ENCODE measurements at regions not wholly inside any gene's neighbourhood (a gene's known extent, or its start where the extent isn't known, plus 50 kb on each side); places are given as distances from the start of the nearest gene placed in this dataset.
A peak's percentile ranks its signal among the peaks of the same experiment; 100 is the strongest.

DNA sequence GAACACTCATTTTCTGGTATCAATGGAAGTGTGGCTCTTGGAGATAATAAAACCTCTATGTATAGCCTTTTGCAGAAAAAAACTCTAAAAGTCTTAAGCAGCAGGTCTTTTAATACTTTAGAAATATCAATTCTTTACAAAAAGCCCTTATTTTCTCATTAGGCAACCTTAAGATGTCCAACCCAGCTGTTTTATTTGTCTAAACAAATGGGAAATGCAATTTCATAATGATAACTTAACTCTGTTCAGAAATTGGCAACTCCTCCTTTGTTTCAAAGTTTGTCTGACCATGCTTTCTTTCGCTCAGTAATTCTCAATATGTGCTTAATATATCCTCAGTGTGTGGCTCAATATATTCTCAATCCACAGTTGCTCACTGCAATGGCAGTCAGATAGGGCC is 196.5 kb upstream of the VEGFC start:
- H3K9ac ChIP-seq (ENCODE audit: low read depth in 1 of 3, low read length in 3 of 3) = no peak overlapping the region
- no peaks in the 10 kb centered on the region for H3K4me1 ChIP-seq (ENCODE audit: control insufficient read depth in 3 of 3, insufficient read depth in 3 of 3, low read length in 3 of 3)
- H3K36me3 ChIP-seq (ENCODE audit: control insufficient read depth in 3 of 3, insufficient read depth in 3 of 3, low read length in 3 of 3) = no peaks in the 10 kb centered on the region
- H3K27me3 ChIP-seq (ENCODE audit: control insufficient read depth in 3 of 3, insufficient read depth in 3 of 3, low read length in 3 of 3) = no peaks in the 10 kb centered on the region
- H3K9me3 ChIP-seq (ENCODE audit: control insufficient read depth in 3 of 3, low read length in 3 of 3) = no peaks in the 10 kb centered on the region
- H3K27ac ChIP-seq (ENCODE audit: low read depth, low read length) = no peak overlapping the region
- H3K4me3 ChIP-seq (ENCODE audit: low read length in 3 of 3) = no peak overlapping the region

DNA sequence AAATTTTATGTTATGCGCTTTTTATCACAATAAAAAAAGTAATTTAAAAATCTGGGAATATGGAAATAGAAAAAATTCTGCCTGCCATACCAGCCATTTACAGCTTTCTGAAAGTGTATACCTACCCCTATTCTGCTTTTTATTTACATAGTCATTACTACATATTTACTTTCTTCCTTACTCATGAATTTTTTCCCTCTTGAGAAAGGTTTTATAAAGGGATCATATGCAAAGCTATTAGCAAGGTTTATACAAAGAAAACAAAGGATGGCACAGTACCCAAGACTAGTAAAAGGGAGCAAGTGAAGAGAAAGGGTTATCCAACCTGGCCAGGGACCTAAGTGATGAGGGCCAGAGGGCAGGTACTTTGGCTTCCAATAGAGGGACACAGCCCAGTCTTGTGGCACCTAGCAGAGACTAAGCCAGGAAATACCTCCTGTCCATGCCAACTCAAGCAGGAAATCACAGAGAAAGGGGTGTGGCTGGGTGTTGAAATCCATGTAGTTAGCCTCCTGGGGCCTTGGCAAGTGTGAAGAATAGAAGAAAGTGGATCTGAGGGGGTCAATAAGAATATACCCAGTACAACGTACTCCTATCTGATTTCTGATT is 207.3 kb upstream of the VEGFC start:
- no peaks in the 10 kb centered on the region for H3K4me1 ChIP-seq (ENCODE audit: control insufficient read depth in 3 of 3, insufficient read depth in 3 of 3, low read length in 3 of 3)
- no peaks in the 10 kb centered on the region for H3K27me3 ChIP-seq (ENCODE audit: control insufficient read depth in 3 of 3, insufficient read depth in 3 of 3, low read length in 3 of 3)
- no peak overlapping the region for H3K27ac ChIP-seq (ENCODE audit: low read depth, low read length)
- H3K9ac ChIP-seq (ENCODE audit: low read depth in 1 of 3, low read length in 3 of 3) = no peak overlapping the region
- H3K4me3 ChIP-seq (ENCODE audit: low read length in 3 of 3) = no peak overlapping the region
- no peaks in the 10 kb centered on the region for H3K9me3 ChIP-seq (ENCODE audit: control insufficient read depth in 3 of 3, low read length in 3 of 3)
- no peaks in the 10 kb centered on the region for H3K36me3 ChIP-seq (ENCODE audit: control insufficient read depth in 3 of 3, insufficient read depth in 3 of 3, low read length in 3 of 3)

DNA sequence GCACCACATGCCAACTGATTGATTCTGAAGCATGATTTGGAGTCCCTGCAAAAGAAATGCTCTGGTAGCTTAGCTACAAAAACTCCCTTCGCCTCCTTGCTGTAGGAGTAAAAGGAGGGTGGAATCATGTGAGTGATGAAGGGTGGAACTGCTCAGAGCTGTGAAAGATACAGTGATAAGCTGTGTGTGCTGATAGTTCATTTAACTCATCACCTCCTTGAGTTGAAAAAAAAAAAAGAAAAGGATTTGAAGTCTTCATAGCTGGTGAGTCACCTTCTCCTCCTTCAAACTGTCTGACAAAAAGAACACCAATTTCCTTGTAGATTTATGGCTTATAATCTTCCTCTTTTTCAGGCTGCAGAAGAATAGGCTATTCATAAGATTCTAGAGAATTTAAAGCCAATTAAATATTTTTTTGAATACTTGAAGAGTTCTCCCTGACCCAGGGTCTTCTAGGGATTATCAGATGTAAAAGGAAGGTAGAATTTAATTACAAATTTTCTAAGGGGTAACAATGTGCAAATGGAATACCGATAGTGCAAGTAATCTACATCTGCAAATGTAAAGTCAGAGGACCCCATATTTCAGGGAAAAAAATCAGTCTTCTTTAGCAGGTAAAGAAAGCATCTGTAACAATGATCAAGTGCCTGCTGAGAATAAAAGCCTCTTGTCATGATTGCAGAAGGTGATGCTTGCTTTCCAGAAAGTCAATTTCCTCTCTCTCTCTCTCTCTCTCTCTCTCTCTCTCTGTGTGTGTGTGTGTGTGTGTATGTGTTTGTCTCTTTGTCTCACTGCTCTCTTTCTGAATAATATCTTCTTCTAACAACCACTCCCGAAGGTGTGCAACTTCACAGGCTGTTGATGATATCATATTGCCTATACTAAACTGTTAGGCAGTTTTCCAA is 208.8 kb upstream of the VEGFC start:
- Histone ChIP-seq H3K27me3 (ENCODE audit: control insufficient read depth in 3 of 3, insufficient read depth in 3 of 3, low read length in 3 of 3) (no peaks in the 10 kb centered on the region), H3K4me3 (ENCODE audit: low read length in 3 of 3) (no peak overlapping the region), H3K9me3 (ENCODE audit: control insufficient read depth in 3 of 3, low read length in 3 of 3) (no peaks in the 10 kb centered on the region), H3K4me1 (ENCODE audit: control insufficient read depth in 3 of 3, insufficient read depth in 3 of 3, low read length in 3 of 3) (no peaks in the 10 kb centered on the region), H3K9ac (ENCODE audit: low read depth in 1 of 3, low read length in 3 of 3) (no peak overlapping the region), H3K27ac (ENCODE audit: low read depth, low read length) (no peak overlapping the region), H3K36me3 (ENCODE audit: control insufficient read depth in 3 of 3, insufficient read depth in 3 of 3, low read length in 3 of 3) (no peaks in the 10 kb centered on the region)

DNA sequence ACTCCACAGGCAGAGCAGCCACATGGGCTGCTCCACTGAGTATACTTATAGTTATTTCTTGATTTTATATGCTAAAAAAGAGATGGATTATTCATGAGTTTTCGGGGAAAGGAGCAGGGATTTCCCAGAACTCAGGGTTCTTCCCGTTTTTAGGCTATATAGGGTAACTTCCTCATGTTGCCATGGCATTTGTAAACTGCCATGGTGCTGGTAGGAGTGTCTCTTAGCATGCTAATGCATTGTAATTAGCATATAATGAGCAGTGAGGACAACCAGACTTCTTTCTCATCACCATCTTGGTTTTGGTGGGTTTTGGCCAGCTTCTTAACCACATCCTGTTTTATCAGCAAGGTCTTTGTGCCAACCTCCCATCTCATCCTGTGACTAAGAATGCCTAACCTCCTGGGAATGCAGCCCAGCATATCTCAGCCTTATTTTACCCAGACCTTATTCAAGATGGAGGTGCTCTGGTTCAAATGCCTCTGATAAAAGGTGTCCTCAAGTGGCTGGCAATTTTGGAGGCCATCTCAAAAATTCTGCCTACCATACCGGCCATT is 213.0 kb upstream of the VEGFC start:
- Histone ChIP-seq H3K36me3 (ENCODE audit: control insufficient read depth in 3 of 3, insufficient read depth in 3 of 3, low read length in 3 of 3) (no peaks in the 10 kb centered on the region), H3K27ac (ENCODE audit: low read depth, low read length) (no peak overlapping the region), H3K9me3 (ENCODE audit: control insufficient read depth in 3 of 3, low read length in 3 of 3) (no peaks in the 10 kb centered on the region), H3K27me3 (ENCODE audit: control insufficient read depth in 3 of 3, insufficient read depth in 3 of 3, low read length in 3 of 3) (no peaks in the 10 kb centered on the region), H3K9ac (ENCODE audit: low read depth in 1 of 3, low read length in 3 of 3) (no peak overlapping the region), H3K4me1 (ENCODE audit: control insufficient read depth in 3 of 3, insufficient read depth in 3 of 3, low read length in 3 of 3) (no peaks in the 10 kb centered on the region), H3K4me3 (ENCODE audit: low read length in 3 of 3) (no peak overlapping the region)

DNA sequence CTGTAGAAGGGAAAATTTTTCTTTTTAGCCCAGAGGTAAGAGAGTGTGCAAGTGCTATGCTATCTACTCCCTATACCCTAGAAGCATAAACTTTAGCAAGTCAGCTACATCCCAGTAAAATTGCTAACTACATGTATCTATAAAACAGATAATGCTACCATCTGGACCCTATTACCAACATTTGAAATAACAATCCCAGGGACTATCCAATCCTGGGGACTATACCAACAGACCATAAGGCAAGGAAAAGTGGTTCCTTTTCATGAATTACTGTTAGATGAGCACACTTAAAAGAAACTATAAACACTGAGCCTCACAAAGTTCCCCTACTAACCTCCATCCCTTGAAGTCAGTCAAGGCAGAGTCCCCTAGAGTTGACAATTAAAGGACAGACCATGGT is 213.6 kb upstream of the VEGFC start:
- Histone ChIP-seq H3K27me3 (ENCODE audit: control insufficient read depth in 3 of 3, insufficient read depth in 3 of 3, low read length in 3 of 3) (no peaks in the 10 kb centered on the region), H3K4me1 (ENCODE audit: control insufficient read depth in 3 of 3, insufficient read depth in 3 of 3, low read length in 3 of 3) (no peaks in the 10 kb centered on the region), H3K4me3 (ENCODE audit: low read length in 3 of 3) (no peak overlapping the region), H3K9ac (ENCODE audit: low read depth in 1 of 3, low read length in 3 of 3) (no peak overlapping the region), H3K27ac (ENCODE audit: low read depth, low read length) (no peak overlapping the region), H3K36me3 (ENCODE audit: control insufficient read depth in 3 of 3, insufficient read depth in 3 of 3, low read length in 3 of 3) (no peaks in the 10 kb centered on the region), H3K9me3 (ENCODE audit: control insufficient read depth in 3 of 3, low read length in 3 of 3) (no peaks in the 10 kb centered on the region)

DNA sequence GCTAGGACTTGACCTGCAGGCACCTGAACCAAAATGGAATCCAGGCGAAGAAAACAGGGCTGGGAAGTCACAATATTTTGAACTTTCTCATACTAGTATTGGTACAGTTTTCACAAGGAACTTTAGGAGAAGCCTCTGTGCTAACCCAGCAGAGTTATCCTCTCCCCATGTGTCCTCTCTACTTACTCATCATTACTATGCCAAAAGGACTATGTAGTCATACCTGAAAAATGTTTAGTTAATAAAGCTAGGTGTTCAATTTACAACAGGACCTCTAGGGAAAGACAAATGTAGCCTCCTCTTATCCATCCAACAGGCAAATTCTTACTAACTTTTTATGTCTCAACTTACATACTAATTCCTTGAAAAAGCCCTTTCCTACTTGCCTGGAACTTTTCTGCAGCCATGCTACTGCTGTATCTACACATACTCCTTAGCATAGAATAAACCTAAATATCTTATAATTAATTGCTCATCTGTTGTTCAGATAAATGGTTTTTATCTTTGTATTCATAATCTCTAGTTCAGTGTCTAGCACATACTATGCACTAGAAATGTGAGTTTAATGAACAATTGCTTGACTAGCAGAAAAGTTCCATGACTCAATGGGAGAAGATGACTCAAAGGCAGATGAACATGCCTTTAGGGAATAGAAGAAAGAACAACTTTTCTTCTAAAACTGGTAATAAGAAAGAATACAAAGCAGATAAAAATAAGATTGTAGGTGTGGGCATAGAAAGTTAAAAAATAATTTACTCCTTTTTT is 215.5 kb upstream of the VEGFC start:
- Histone ChIP-seq H3K4me3 (ENCODE audit: low read length in 3 of 3) (no peak overlapping the region), H3K4me1 (ENCODE audit: control insufficient read depth in 3 of 3, insufficient read depth in 3 of 3, low read length in 3 of 3) (no peaks in the 10 kb centered on the region), H3K36me3 (ENCODE audit: control insufficient read depth in 3 of 3, insufficient read depth in 3 of 3, low read length in 3 of 3) (no peaks in the 10 kb centered on the region), H3K9ac (ENCODE audit: low read depth in 1 of 3, low read length in 3 of 3) (no peak overlapping the region), H3K27ac (ENCODE audit: low read depth, low read length) (no peak overlapping the region), H3K9me3 (ENCODE audit: control insufficient read depth in 3 of 3, low read length in 3 of 3) (peaks cover 0 to 4% (median 0%) of the 10 kb centered on the region in 3 donors), H3K27me3 (ENCODE audit: control insufficient read depth in 3 of 3, insufficient read depth in 3 of 3, low read length in 3 of 3) (no peaks in the 10 kb centered on the region)

DNA sequence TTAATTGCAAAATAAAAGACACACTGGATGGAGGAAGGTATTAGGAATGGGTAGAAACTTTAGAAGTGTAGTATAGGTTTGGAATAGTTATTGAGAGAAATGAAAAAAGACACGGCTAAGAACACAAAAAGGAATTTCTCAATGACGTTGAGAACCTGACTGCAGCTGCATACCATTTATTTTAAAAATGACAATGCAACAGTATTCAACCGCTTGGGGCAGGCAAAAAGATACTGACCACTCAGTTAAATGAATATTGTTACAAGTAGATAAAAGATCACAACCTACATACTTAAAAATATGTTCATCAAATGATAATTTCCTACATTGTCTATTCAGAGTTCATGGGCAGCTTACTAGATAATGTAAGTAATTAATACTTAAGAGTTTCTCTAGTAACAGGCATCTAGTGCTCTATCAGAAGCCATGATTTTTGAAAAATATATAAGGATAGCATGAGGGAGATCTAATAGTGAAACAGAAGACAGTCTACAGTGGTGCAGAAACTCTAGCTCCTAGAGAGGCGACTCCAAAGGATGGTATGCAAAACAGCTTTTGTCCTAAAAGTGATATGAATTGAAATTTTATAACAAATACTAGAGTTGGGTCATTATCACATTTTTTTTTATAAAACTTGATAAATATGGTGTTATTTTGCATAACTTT is 216.2 kb upstream of the VEGFC start:
- Histone ChIP-seq H3K9ac (ENCODE audit: low read depth in 1 of 3, low read length in 3 of 3) (no peak overlapping the region), H3K9me3 (ENCODE audit: control insufficient read depth in 3 of 3, low read length in 3 of 3) (peaks cover 0 to 7% (median 1%) of the 10 kb centered on the region in 3 donors), H3K27me3 (ENCODE audit: control insufficient read depth in 3 of 3, insufficient read depth in 3 of 3, low read length in 3 of 3) (no peaks in the 10 kb centered on the region), H3K36me3 (ENCODE audit: control insufficient read depth in 3 of 3, insufficient read depth in 3 of 3, low read length in 3 of 3) (no peaks in the 10 kb centered on the region), H3K4me3 (ENCODE audit: low read length in 3 of 3) (no peak overlapping the region), H3K27ac (ENCODE audit: low read depth, low read length) (no peak overlapping the region), H3K4me1 (ENCODE audit: control insufficient read depth in 3 of 3, insufficient read depth in 3 of 3, low read length in 3 of 3) (no peaks in the 10 kb centered on the region)

DNA sequence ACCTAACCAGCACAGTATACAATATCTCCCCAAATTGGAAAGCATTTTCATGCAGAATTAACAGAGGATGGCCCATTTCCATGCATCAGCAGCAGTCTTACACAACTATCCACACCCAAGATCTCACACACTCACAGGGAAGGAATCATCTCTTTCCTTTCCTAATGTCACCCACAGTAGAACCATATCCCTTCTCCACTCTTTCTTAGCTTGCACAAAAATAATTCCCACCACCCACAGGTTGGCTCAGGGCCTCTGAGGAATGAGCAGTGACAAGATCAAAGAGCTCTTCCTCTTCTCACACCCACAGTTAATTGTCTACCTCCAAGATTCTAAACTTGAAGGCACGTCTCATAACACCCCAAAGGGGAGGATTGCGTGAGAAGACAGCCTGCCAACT is 217.7 kb upstream of the VEGFC start:
- peaks cover 0 to 7% (median 2%) of the 10 kb centered on the region in 3 donors for H3K9me3 ChIP-seq (ENCODE audit: control insufficient read depth in 3 of 3, low read length in 3 of 3)
- H3K27me3 ChIP-seq (ENCODE audit: control insufficient read depth in 3 of 3, insufficient read depth in 3 of 3, low read length in 3 of 3) = no peaks in the 10 kb centered on the region
- no peaks in the 10 kb centered on the region for H3K4me1 ChIP-seq (ENCODE audit: control insufficient read depth in 3 of 3, insufficient read depth in 3 of 3, low read length in 3 of 3)
- H3K27ac ChIP-seq (ENCODE audit: low read depth, low read length) = no peak overlapping the region
- no peak overlapping the region for H3K9ac ChIP-seq (ENCODE audit: low read depth in 1 of 3, low read length in 3 of 3)
- H3K4me3 ChIP-seq (ENCODE audit: low read length in 3 of 3) = no peak overlapping the region
- H3K36me3 ChIP-seq (ENCODE audit: control insufficient read depth in 3 of 3, insufficient read depth in 3 of 3, low read length in 3 of 3) = no peaks in the 10 kb centered on the region

DNA sequence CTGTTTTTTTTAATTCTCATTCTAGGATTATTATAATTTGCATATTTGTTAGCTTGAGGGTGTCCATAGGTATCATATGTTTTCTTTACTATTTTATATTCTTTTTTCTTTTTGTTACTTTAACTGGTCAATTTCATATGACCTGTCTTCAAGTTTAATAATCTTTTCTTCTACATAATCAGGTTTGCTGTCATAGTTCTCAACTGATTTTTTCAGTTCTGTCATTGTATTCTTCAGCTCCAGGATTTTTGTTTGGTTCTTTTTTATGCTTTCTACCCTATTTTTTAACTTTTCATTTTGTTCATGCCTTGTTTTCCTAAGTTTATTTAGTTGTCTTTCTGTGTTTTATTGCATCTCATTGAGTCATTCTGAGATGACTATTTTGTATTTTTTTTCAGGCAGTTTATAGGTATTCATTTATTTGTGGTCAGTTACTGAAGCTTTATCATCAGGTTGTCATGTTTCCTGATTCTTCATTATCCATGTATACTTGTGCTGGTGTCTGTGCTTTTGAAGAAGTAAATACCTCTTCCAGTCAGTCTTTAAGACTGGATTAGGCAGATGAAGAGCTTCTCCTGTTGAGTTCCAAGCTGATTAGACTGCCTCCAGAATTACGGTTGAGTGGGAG is 220.3 kb upstream of the VEGFC start:
- Histone ChIP-seq H3K9me3 (ENCODE audit: control insufficient read depth in 3 of 3, low read length in 3 of 3) (peaks cover 0 to 7% (median 2%) of the 10 kb centered on the region in 3 donors), H3K27ac (ENCODE audit: low read depth, low read length) (no peak overlapping the region), H3K4me1 (ENCODE audit: control insufficient read depth in 3 of 3, insufficient read depth in 3 of 3, low read length in 3 of 3) (no peaks in the 10 kb centered on the region), H3K27me3 (ENCODE audit: control insufficient read depth in 3 of 3, insufficient read depth in 3 of 3, low read length in 3 of 3) (no peaks in the 10 kb centered on the region), H3K4me3 (ENCODE audit: low read length in 3 of 3) (peak overlapping the region in 1 of 3 donors; percentile 1), H3K9ac (ENCODE audit: low read depth in 1 of 3, low read length in 3 of 3) (no peak overlapping the region), H3K36me3 (ENCODE audit: control insufficient read depth in 3 of 3, insufficient read depth in 3 of 3, low read length in 3 of 3) (no peaks in the 10 kb centered on the region)
